Stimulated activated CD4-positive, alpha-beta T cell treated with anti-CD3 and anti-CD28 coated beads, Interleukin-15, amount 100 ng/mL, for 24 hours (primary cell): ENCODE measurements at regions not wholly inside any gene's neighbourhood (a gene's known extent, or its start where the extent isn't known, plus 50 kb on each side); places are given as distances from the start of the nearest gene placed in this dataset.

ENCODE experiments used
- DNase-seq: peaks from one replicate; pipeline ENCODE4 v3.0.0-alpha.2; 2020

DNA sequence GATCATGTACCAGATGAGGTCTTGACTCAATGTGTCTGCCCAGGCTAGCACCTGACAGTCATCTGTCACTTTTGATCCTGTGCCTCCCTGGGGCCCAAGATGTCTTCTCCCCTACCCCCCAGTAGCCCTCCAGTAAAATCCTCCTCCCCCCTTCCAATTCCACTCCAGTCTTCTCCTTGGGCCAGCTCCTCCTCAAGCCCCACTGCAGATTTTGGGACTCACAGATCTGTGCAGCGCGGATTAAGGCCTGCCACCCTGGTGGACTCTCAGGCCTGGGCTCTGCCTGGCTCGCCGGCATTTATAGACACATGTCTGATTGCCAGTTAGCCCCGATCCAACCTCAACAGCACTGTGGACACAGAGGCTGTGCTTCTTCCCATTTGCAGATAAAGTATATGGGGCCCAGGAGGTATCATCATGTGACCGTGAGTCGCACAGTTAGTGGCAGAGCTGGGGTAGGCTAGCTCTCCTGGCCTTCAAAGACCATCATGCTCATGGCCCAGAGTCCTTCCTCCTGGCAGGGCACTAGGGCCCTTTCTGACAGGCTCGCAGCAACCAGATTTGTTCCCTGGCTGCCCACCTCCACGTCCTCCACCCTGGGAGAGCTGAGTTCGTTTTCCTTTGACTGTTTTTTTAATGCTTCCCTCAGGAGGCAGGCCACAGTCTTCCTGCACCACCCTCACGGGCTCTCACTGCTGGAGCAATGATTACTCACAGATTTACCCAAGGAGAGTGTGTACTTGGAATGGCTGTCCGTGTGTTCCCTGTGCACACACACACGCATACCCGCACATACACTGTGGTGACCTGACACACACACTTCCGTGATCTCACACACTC lies 98.3 kb upstream of the DIO3 start:
- DNase-seq, result no peak

DNA sequence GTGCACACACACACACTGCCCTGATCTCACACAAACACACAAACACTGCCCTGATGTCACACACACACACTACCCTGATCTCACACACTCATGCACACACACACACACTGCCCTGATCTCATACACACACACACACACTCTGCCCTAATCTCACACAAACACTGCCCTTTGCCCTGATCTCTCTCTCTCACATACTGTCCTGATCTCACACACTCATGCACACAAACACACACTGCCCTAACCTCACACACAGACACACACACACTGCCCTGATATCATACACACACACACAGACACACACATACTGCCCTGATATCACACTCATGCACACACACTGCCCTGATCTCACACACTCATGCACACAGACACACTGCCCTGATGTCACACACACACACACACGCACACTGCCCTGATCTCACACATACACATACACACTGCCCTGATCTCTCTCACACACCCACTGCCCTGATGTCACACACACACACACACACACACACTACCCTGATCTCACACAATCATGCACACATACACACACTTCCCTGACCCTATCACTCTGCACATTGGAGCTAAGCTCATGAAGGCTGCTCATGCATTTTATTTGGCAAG lies 97.6 kb upstream of the DIO3 start:
- DNase-seq, result no peak

DNA sequence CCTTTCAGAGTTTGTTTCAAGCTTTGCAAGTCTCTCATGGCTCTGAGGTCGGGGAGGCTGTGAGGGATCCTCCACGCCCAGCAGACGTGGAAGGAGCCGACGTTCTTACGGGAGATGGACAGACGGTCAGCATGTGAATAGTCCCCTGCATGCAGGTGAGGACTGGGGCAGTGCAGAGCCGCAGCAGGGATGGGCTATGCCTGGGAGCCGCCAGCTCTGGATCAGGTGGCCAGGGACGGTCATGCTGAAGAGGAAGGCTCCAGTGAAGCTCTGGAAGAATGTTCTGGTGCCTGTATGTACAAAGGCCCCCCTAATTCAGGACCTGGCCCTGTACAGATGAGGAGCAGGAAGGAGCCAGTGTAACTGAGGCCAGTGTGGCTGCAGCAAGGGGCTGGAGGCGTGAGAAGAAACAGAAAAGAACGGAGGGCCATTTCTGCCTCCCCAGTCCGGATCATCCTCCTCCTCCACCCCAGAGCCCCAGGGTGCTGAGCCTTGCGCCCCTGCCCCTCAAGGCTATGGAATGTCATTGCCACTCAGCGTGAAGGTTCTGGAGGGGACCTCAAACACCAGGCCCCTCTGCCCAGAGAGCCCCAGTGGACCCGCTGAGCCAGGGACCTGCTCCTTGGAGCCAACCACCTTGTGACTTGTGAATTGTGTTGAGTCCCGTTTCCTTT lies 96.8 kb upstream of the DIO3 start:
- DNase-seq, result no peak

DNA sequence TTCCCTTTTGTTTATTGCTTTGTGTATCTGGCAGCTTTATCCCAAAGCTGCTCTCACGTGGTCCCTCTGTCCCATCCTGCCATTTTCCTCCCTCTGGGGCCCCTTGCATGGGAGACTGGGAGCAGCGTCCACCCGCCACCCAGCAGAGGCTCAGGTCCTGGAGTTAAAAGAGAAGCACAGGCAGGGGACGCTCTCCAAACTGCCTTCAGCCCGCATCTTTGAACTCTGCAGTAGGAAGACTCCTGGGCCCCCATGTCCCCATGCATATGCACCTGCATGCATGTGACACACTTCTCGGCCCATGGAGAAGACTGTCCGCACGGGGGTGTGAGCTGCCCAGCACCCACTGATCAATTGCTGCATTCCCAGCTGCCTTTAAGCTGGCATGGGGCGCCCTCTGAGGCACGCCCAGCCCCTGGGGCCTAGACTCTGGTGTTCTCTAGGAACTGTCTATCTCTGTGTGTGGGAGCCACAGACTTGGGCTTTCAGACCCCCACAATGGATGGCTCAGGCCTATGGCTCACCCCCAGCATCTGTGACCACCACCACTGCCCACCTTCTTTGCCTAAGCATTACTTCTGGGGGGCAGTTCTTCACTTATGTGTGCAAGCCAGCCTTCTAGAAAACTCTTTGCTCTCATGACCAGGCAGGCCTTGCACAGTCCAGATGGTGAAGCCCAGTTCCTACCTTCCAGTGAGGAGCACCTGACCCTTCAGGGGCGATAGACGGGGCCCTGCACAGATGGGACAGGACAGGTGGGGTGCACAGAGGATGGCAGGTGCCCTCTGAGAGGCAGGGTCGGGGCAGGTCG lies 96.1 kb upstream of the DIO3 start:
- no peak for DNase-seq

DNA sequence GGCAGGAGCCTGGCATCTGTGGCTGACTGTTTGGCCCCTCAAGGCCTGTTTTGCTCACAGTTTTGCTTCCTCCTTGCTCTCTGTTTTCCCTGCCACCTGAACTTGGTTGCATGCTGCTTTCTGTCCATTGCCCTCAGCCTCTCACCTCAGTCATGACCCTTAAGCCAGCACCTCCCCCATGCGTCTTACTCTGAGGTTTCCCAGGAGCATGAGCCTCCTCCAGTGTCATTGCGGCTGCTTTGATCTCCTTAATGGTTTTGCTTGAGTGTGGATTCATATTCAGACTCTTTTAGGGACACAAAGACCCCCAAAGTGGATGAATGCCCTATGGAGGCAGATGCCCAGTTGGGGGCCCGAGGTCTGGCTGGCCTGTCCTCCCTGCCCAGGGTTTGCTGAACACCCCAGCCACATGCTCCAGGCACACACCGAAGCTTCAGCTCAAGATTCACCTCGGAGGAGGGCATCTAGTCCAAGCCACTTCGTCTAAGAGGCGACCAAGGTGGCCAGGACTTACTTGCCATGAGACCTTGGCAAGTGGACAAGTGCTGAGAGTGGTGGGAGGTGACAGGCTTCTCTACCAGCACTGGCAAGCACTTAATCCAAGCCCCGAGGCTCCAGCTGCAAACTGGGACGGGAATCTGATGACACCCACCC lies 95.4 kb upstream of the DIO3 start:
- DNase-seq, result no peak

DNA sequence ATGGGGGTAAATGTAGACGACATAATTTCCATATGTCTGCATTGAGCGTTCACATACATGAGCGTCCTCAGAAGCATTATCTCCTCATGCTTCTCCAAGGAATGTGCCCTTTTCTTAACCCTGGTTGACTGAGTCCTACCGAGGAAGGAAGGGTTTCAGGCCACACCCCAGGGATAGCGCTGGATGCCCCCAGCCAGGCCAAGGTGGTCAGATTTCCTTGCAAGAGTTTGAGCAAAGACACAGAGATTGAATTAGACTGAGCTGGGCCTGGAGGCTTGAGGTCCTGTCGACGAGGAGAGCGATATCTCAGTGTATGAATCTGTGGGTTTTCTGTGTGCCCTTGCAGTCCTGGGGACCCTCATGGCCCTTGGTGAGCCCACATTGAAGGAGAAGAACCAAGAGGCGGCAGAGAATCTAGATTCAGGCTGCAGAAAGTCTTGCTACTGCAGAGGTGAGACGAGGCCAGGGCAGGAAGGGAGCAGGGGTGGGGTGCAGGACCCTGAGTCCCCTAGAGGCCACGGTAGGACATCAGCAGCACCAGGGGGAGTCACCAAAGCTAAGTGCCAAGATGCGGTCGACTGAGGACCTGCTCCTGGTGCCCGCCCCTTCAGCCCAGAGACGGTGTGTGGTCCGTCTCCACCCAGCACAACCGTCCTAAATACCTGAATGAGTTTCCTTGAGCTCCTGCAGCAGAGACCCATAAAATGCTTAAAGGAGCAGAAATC lies 94.7 kb upstream of the DIO3 start:
- no peak for DNase-seq

DNA sequence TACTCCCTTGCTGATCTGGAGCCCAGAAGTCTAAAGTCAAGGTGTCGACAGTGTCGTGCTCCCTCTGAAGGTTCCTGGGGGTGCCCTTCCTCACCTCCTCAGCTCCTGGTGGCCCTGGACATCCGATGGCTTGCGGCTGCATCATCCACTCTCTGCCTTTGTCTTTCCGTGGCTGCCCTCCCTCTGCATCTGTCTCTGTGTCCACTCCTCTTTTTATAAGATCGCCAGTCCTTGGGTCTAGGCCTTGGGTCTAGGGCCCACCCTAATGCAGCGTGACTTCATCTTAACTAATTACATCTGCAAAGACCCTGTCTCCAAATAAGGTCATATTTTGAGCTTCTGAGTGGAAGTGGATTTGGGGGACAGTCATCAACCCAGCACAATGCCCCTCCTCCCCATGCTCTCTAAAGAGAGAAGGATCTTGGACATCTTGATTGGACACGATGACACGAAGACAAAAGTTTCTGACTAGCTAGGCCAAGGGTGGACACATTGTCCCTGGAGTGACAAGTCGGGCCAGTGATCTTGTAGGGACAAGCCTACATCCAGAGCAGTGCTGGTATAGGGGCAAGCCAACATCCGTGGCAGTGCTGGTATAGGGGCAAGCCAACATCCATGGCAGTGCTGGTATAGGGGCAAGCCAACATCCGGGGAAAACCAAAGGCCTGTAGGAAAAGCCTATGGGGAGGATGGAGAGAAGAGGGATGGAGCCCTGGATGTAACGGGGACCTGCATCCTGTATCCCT lies 93.9 kb upstream of the DIO3 start:
- no peak for DNase-seq

DNA sequence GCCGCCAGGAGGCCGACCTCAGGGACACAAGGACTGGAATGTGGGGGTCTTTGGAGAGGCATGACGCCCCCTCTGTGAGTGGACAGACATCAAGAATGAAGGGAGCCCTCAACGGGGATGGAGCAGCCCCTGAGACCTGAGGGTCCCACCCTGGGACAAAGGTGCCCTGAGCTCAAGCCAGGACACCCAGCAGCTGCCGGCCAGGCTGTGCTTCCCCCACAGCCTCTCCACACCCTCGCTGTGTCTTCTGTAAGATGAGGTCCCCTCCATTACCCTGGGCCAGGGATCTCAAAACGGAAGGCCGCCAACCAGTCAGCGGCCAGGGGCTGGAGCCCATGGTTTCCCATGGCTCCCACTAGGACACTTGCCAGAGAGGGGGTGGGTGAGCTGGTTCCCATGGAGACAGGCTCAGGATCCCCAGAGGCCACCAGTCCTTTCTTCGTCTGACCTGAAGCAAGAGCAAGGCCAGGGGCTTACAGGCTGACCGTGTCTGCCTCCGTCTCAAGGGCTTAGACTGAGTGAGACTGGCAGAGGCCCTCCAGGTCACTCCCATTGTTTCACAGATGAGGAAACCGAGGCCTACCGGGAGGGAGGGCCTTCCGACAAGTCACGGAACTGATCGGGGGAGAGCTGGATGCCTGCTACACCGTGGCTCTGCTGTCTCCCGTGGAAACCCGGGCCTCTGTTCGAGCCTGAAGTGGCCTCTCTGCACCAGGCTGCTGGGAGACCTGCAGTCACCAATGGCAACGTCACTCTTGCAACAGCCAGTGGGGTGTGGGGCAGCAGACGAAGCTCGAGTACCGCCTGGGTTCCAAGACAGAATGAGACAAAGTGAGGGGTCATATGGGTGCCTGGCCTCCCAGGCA lies 91.7 kb upstream of the DIO3 start:
- no peak for DNase-seq

DNA sequence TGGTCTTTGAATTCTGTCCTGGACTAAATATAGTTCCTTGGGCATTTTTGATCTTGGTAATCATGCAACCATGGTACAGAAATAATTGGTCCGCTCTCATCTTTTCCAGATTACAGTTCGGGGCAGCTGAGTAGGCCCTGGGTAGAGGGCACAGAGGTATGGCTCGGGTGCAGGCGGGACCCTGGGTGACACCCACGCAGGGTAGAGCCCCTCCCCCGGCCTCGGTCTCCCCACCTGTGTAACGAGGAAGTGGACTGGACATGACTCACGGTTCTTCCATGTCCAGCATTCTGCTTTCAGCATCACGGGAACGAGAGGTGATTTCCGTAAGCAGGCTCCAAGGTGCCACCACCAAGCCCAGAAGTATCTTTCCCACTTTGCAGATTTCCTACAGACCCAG lies 91.0 kb upstream of the DIO3 start:
- no peak for DNase-seq

DNA sequence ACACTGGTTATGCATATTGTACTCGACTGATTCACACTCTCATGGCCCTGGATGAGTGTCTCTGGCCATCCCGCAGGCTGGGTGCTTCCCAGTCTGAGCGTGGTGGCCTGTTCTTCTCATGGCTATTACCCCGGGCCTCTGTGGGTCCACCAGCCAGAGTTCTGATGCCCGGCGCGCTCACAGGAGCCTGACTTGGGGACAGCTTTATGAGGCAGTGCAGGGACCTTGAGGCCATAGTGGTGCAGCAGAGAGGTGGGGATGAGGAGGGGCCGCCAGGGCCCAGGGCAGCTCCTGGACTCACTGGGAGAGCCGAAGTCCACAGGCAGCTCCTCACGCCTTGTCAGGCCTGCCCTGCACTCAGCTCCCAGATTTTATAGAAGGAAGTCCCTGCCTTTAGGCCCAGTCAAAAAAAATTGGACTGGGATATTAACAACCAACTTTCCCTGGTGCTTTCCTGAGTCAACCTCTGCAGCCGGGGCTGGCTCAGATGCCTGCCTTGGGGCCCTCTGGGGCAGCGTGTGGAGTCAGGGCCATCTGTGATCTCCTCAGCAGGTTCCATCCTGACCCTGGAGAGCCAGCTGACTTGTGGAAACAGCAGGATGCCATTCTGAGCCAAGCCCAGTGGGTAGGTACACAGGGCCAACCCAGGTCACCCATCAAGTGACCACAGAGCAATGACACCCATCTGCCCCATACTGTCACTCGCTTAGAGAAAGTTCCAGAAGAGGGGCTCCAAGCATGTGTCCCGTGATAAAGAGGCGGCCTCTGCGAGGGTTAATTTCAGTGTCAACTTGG lies 89.4 kb upstream of the DIO3 start:
- DNase-seq, result no peak

DNA sequence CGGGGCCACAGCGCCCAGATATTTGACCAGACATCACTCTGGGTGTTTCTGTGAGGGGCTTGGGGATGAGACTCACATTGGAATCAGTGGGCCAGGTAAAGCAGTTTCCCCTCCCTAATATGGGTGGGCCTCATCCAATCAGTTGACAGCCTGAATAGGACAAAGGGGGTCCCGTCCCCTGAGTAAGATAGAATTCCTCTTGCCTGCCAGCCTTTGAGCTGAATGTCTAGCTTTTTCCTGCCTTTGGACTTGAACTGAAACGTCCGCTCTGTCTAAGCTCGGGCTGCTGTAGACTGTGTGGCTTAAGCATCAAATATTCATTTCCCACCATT lies 88.8 kb upstream of the DIO3 start:
- DNase-seq, result no peak

DNA sequence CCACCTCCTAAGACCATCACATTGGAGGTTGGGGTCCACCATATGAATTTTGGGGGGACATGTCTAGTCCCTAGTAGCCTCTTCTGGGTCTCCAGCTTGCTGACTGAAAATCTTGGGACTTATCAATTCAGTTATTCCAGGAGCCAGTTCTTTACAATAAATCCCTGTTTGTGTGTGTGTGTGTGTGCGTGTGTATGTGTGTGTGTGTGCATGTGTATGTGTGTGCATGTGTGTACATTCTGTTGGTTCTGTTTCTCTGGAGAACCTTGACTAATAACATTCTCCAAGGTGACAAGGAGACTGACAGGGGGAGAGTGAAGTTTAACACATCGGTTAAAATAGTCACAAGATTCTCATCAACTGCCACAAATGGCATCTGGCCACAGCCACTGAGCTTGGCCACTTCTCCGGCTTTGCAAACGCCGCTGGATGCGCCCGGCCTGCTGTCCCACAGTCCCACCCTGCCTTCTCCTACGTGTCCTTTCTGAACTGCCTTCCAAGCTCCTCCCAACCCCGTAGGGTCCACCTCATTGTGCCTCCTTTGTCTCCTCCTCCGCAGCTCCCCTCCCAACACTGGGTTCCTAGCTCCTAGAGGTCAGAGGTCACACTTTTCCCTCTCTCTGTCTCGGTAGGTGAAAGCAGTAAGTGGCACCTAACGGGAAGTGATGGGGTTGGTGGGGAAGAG lies 88.1 kb upstream of the DIO3 start:
- no peak for DNase-seq

DNA sequence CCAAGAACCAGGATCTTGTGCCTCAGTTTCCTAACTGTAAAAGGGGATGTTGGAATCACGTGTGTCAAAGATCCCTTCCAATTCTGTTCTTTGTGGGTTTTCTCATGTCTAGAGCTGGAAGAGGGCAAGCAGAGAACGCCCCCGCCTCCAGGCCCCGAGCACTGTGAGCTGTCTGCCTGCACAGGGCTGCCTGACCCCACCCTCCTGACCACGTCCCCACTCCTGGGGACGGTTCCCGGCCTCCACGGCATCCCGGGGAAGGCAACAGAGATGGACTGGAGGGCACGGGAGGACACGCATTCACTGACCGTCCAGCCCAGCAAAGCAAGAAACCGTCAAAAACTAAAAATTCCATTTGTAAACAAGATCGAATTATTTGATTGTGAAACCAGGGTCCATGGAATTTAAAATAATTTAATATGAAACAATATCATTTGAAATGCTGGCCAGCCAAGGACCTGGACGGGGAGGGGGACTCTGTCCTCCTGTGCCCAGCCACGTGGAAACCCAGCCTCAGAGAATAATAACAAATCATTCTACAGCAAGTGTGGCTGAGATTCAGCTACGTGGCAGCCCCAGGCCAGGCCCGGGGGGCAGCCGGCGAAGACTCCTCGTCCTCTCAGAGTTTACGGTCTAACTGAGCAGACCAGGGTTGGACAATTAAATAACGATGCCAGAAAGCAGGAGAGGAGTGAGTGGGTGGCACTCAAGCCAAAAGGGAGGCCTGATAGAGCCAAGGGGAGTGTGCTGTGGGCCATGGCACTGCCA lies 87.3 kb upstream of the DIO3 start:
- no peak for DNase-seq

DNA sequence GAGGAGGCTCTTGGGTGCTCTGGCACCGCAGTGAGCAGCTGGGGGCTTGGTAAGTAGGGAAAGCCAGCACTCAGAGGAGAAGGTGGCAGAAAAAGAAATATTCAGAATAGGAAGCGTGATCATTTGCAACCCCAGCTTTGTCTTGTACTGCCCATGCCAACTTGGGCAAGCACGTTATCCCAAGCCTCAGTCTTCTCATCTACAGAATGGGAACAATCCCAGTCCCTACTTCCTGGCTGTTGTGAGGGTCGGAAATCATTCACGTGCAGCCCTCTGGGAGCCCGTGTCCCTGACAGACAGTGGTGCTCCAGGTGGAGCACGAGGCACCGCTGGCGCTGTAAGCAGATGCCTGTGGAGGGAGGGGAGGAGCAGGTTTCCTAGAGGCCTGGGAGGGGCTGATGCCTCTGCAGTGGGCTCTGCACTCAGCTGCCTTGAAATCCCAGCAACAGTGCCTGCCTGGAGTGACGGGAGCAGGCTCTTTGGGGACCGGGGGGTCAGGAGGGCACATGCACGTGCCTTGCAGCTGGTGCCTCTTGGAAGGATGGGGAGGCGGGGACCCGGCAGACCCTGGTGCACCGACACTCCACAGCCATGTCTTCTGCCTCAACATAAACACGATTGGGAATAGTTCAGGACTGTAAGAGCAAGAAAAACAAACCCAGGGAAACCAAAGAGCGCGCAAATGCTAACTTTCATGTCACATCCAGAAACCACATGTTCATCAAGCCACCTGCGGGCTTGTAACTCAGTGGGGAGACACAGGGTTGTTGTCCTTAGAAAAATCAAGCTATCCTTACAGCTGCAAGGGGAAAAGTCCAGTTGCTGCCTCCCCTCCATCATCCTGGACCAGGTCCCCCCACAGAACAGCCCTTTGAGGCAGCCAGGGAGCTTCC lies 86.5 kb upstream of the DIO3 start:
- DNase-seq, result no peak

DNA sequence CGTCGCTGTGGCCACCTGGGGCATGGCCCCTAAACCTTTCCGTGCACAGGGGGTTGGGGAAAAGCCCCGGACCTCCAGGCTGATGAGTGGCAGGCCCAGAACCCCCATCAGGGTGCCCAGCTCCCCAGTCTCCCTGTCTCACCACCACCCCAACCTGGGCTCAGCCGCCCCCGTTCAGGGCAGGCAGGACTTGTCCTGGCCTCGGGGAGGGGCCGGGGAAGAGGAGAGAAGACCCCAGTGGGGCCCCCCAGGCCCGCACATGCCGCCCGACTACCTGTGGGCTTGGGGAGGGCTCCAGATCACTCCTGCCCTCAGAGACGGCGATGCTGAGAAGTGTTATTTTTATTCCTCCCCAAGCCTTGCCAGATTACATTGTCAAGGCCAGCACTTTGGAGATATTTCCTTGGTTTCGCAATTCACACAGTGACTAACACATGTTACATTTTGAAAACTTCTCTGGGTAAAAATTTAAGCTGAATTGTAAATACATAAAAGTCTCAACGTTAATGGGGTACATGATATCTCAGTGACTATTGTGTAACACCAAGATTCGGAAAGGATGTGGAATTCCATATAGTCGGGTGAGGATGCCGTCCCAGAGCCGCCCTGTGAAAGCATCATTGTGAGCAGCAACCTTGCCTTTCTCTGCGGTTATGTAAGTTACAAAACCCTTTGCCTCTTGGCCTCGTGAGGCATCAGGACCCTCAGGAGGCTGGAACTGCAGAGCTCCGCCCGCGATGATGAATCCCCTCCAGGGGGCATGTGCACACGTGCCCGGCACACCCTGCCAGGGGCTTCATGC lies 85.6 kb upstream of the DIO3 start:
- no peak for DNase-seq

DNA sequence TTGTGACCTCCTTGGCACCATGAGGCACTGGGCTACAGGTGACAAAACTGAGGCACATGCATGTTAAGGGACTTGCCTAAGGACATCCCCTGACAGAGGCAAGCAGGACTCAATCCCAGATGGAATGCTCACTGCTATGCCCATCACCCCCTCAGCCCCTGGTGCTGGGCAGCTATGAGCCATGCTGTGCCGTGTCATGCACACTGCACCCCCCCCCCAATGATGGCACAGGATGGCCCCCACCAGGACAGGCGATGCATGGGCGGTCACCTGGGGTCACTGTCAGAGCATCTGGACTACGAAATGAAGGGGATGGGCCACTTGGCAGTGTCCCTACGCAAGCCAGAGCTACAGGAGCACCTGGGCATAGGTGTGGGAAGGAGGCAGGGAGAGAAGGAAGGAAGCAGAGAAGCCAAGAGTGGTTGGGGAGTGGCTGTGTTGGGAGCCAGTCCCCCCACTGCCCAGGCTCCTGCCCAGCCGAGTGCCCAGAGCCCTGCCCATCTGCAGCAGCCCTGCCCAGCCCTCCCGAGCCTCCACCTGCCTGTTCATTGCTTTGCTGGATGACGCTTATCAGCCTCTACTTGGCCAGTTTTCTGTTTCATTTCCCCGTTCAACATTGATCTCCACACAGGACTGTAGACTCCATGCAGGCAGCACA lies 84.9 kb upstream of the DIO3 start:
- no peak for DNase-seq
